Esophagus muscularis mucosa (tissue), 4 donors: ENCODE measurements at regions not wholly inside any gene's neighbourhood (a gene's known extent, or its start where the extent isn't known, plus 50 kb on each side); places are given as distances from the start of the nearest gene placed in this dataset.

Source experiments
- CTCF ChIP-seq, 3 experiments: fragments of 200-600 bp in 2 of 3; fragments of 450-650 bp in 1 of 3; sonication (generic) in 2 of 3; IDR thresholded peaks; one replicate each; pipeline ENCODE4 v1.5.1; 2017 to 2019; ENCODE audit warnings: antibody characterized with exemption in 3 of 3, mild to moderate bottlenecking in 2 of 3, moderate library complexity in 1 of 3
- EP300 ChIP-seq: sonication (generic); formaldehyde crosslinking; IDR thresholded peaks from one replicate; pipeline ENCODE4 v1.6.1; 2017; ENCODE audit warnings: antibody characterized with exemption
- POLR2A ChIP-seq: fragments of 450-650 bp; IDR thresholded peaks from one replicate; pipeline ENCODE4 v1.6.1; 2017; ENCODE audit warnings: antibody characterized with exemption, moderate library complexity, mild to moderate bottlenecking, low read depth
- POLR2AphosphoS5 ChIP-seq, 2 donors: sonication (generic); formaldehyde crosslinking; IDR thresholded peaks; one replicate each; pipeline ENCODE4 v1.6.1; 2017; ENCODE audit warnings: antibody characterized with exemption in 2 of 2

DNA sequence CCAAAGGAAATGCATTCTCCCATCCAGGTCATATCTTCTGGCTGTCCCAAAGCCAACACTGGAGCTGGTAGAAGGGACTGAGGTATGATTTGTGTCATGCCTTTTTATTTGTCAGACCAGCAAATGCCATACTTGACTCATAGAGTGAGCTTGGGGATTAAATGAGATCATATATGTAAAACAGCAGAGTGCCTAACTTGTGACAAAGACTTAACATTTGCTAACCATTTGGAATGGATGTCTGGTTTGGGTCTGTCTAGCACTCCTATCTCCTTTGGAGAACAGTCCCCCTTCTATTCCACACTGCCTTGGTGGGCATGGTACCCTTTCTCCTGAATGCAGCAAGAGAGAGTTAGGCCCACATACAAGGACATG lies 128.5 kb upstream of the LGALSL start:
- TF ChIP-seq CTCF (IDR thresholded peaks at IDR 0.05): no peak
- TF ChIP-seq POLR2AphosphoS5 (IDR thresholded peaks at IDR 0.05): no peak
- TF ChIP-seq POLR2A: no peak
- no peak for TF ChIP-seq EP300
